K562 (cell line): ENCODE measurements at regions not wholly inside any gene's neighbourhood (a gene's known extent, or its start where the extent isn't known, plus 50 kb on each side); places are given as distances from the start of the nearest gene placed in this dataset.

Experiments used
- ATAC-seq: fragments of 200-7000 bp; cut with Tn5 transposase; 3 replicates; pipeline ENCODE4 v1.9.1; 2020; ENCODE audit warnings: moderate library complexity
- BruUV-seq: library from RNA; stranded (reverse); fragments of 400-500 nt; replicated peaks from 2 replicates; lab custom pipeline; 2021; lab: Mats Ljungman, UMichigan
- CTCF ChIA-PET: fragments of 300-600 bp; formaldehyde crosslinking; extraction: SDS; loops from one replicate; lab custom pipeline; 2021; ENCODE audit warnings: low intra/inter-chr PET ratio; lab: Yijun Ruan, JAX
- POLR2A ChIA-PET: fragments of 300-600, 350-650 bp; sonication (Branson Sonifier 250); formaldehyde crosslinking; extraction: SDS; loops from one replicate; lab custom pipeline; 2021; ENCODE audit warnings: antibody characterized with exemption, inconsistent platforms; lab: Yijun Ruan, JAX
- DNase-seq, 4 experiments: peaks; one replicate each; pipeline versions ENCODE4 v3.0.0 to v3.0.0-alpha.2; 2011 to 2018; ENCODE audit warnings: low spot score in 3 of 4, mixed read lengths in 3 of 4; ENCODE audit errors: extremely low read depth in 1 of 4
- FAIRE-seq: peaks from 2 replicates; lab custom pipeline; 2011; peaks lifted over from hg19 to GRCh38; lab: Jason Lieb, UNC
- H2AFZ ChIP-seq: 2 replicates; pipeline ENCODE4 v1.6.0; 2011; ENCODE audit warnings: low read depth, low read length, control low read depth, inconsistent platforms
- H3K27ac ChIP-seq: fragments of 200-600 bp; 3 replicates; pipeline ENCODE4 v1.8.0; 2011; ENCODE audit warnings: low read depth, mild to moderate bottlenecking, control low read depth, inconsistent platforms, low read length, moderate library complexity, mixed read lengths; ENCODE audit errors: extremely low read depth
- H3K27me3 ChIP-seq, 2 experiments: fragments of 300-600 bp in 1 of 2; 2 replicates in 1 of 2; 3 replicates in 1 of 2; pipeline versions ENCODE4 v1.6.0 to v1.8.0; 2011; ENCODE audit warnings: inconsistent platforms in 2 of 2, low read length in 2 of 2, mild to moderate bottlenecking in 1 of 2, mixed read lengths in 1 of 2, moderate library complexity in 1 of 2; ENCODE audit not compliant: control insufficient read depth in 2 of 2, insufficient read depth in 2 of 2
- H3K36me3 ChIP-seq: fragments of 300-600 bp; 3 replicates; pipeline ENCODE4 v1.8.0; 2011; ENCODE audit warnings: mild to moderate bottlenecking, low read length, inconsistent platforms; ENCODE audit not compliant: control insufficient read depth, insufficient read depth
- H3K4me1 ChIP-seq, 2 experiments: fragments of 200-600 bp in 1 of 2; replicated peaks in 1 of 2; 2 replicates in 1 of 2; 3 replicates in 1 of 2; pipeline versions ENCODE4 v1.5.1 to v1.8.0; 2011; ENCODE audit warnings: inconsistent platforms in 2 of 2, low read length in 2 of 2, mild to moderate bottlenecking in 1 of 2, mixed read lengths in 1 of 2, moderate library complexity in 1 of 2; ENCODE audit not compliant: control insufficient read depth in 2 of 2, insufficient read depth in 2 of 2
- H3K4me2 ChIP-seq: 2 replicates; pipeline ENCODE4 v1.6.1; 2011; ENCODE audit warnings: low read length, control low read depth, inconsistent platforms, mixed read lengths; ENCODE audit not compliant: insufficient read depth
- H3K4me3 ChIP-seq: fragments of 200-600 bp; sonication (generic), shearing (Covaris generic); 2 replicates; pipeline ENCODE4 v1.5.1; 2016; ENCODE audit warnings: control low read depth, inconsistent platforms
- H3K79me2 ChIP-seq: fragments of 200-600 bp; 3 replicates; pipeline ENCODE4 v1.8.0; 2011; ENCODE audit warnings: low read length, inconsistent platforms; ENCODE audit not compliant: control insufficient read depth, insufficient read depth
- H3K9ac ChIP-seq, 2 experiments: 2 replicates each; pipeline versions ENCODE4 v1.6.0 to v1.6.1; 2011; ENCODE audit warnings: low read depth in 2 of 2, low read length in 2 of 2, control low read depth in 1 of 2, inconsistent platforms in 1 of 2, mild to moderate bottlenecking in 1 of 2, mixed read lengths in 1 of 2; ENCODE audit not compliant: insufficient read depth in 1 of 2
- H3K9me1 ChIP-seq: one replicate; pipeline ENCODE4 v1.6.0; 2011; ENCODE audit warnings: inconsistent platforms, mild to moderate bottlenecking, low read length, moderate library complexity; ENCODE audit not compliant: control insufficient read depth, insufficient read depth
- H3K9me3 ChIP-seq: replicated peaks from 2 replicates; pipeline ENCODE4 v1.5.1; 2011; ENCODE audit warnings: low read depth, low read length, inconsistent platforms; ENCODE audit not compliant: control insufficient read depth, insufficient read depth
- H4K20me1 ChIP-seq: replicated peaks from 2 replicates; pipeline ENCODE4 v1.6.1; 2011; ENCODE audit warnings: low read length, inconsistent platforms, mixed read lengths; ENCODE audit not compliant: control insufficient read depth, insufficient read depth
- PKNOX1 ChIP-seq: fragments of 450-650 bp; IDR thresholded peaks from 2 replicates; pipeline ENCODE4 v1.6.1; 2016
- ZNF277 ChIP-seq: fragments of 250-450 bp; sonication (Bioruptor Pico); IDR thresholded peaks from 2 replicates; pipeline ENCODE4 v1.8.0; 2022; ENCODE audit warnings: inconsistent platforms, mild to moderate bottlenecking, moderate library complexity, borderline replicate concordance
- WGBS: fragments of 100-300 bp; shearing (Covaris generic); methylation state at CpG from one replicate; pipeline ENCODE4 v1.1.6; 2016; ENCODE audit warnings: low coverage, mixed read lengths; ENCODE audit not compliant: insufficient coverage; ENCODE audit errors: missing lambda C conversion rate; 5-methylcytosine and 5-hydroxymethylcytosine counted together
- in situ Hi-C: fragments of 300-500 bp; cut with MboI; formaldehyde crosslinking; loops from 4 replicates; pipeline ENCODE4 v1.15.0; 2018; ENCODE audit warnings: inconsistent platforms, mixed read lengths
- intact Hi-C: fragments of 100-400 bp; cut with micrococcal nuclease; formaldehyde crosslinking; loops from 2 replicates; pipeline ENCODE4 v1.14.2; 2022

- no peaks in the 10 kb centered on the region for H3K36me3 ChIP-seq
- DNase-seq (no peak), FAIRE-seq (no peak), ATAC-seq (no peak)
- H3K4me2 ChIP-seq, result no peak overlapping the region
- POLR2A ChIA-PET, result no interaction called here
- H3K9me1 ChIP-seq, result peaks cover 2% of the 10 kb centered on the region
- H3K4me3 ChIP-seq, result no peak overlapping the region
- no peaks in the 10 kb centered on the region for H4K20me1 ChIP-seq
- no peaks in the 10 kb centered on the region for H3K27me3 ChIP-seq
- H3K9ac ChIP-seq, result no peak overlapping the region
- intact Hi-C loops (no loop called here), in situ Hi-C loops (no loop called here)
- H3K79me2 ChIP-seq, result no peaks in the 10 kb centered on the region
- TF ChIP-seq PKNOX1, result peak; percentile 78
- TF ChIP-seq ZNF277 (CRISPR knock-in tag), result no peak
- BruUV-seq, result no TSS peak
- H3K27ac ChIP-seq, result no peak overlapping the region
- 56% methylated on average over 3 of the region's 4 CpGs for WGBS
- H2AFZ ChIP-seq, result no peak overlapping the region
- H3K9me3 ChIP-seq, result no peaks in the 10 kb centered on the region
- peaks cover 0 to 4% of the 10 kb centered on the region in 2 experiments; a peak in 3 of 5 replicates for H3K4me1 ChIP-seq
- CTCF ChIA-PET, result no interaction called here
Measured at GRCh38 chr15:26083457-26083856, 220.3 kb upstream of the ATP10A start.
